ENCODE measurements at regions not wholly inside any gene's neighbourhood (a gene's known extent, or its start where the extent isn't known, plus 50 kb on each side); places are given as distances from the start of the nearest gene placed in this dataset.
A peak's percentile ranks its signal among the peaks of the same experiment; 100 is the strongest.

DNA sequence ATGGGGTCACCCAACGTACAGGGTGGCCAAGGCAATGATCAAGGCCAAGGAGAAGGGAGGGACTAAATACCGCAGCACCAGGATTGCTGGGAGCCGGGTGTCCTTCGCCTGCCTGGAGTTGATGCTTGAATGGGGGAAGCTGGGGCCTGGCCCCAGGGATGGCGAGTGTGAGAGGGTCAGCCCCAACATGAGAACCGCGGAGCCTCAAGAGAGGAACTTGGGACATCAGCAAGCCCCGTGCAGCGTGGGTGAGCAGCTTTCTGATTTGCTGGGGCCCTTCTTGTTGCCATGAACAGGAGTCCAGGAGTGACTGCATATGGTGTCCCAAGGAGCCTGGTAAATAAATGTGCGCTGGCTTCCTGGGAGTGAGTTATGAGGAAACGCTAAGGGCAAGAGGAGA lies 72.8 kb upstream of the PITRM1 start:
- Histone ChIP-seq H3K4me3 (no peak overlapping the region), H3K27me3 (no peaks in the 10 kb centered on the region), H3K4me1 (no peaks in the 10 kb centered on the region), H3K36me3 (no peaks in the 10 kb centered on the region), H3K27ac (no peak overlapping the region), H3K9me3 (no peaks in the 10 kb centered on the region)
- no peak for TF ChIP-seq CTCF (IDR thresholded peaks at IDR 0.05 in 4 of 5, conservative IDR thresholded peaks at IDR 0.05 in 1 of 5)
- TF ChIP-seq POLR2A (IDR thresholded peaks at IDR 0.05) = no peak
- in situ Hi-C loops (cut with MboI; ENCODE audit: low sequenced_read_pairs in 4 of 4) = loop anchor here in 2 of 4 donors (10.0 to 25.0 kb wide), 2 partner anchors 1417 to 1529 kb away; no protein-coding TSS in a partner anchor
- ATAC-seq = no peak
- no peak for DNase-seq
- intact Hi-C loops (cut with DNase I; ENCODE audit: low total_unique reads) = no loop called here

DNA sequence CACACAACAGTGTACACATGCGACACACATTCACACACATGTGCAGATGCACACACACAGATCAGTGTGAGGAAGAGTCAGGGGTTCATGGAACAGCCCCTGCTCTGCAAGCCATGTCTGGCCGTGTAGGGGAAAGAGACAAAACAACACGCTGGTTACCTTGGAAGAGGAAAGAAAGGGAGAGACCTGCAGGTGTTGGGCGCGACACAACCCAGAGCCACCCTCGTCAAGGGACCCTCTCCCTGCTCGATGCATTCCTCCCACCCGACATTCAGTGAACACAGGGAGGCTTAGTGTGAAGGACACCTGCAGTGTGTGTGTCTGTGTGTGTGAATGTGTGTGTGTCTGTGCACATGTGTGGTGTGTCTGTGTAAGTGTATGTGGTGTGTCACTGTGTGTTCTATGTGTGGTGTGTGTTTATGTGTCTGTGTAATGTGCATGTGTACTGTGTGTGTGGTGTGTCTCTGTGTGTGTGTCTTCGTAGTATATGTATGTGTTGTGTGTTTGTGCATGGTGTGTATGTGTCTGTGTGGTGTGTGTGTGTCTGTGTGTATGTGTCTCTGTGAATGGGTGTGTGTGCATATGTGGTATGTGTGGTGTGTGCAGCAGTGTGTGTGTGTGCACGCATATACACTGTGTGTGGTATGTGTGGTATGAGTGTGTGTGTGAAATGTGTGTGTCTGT lies 69.5 kb upstream of the PITRM1 start:
- no peak for TF ChIP-seq POLR2A (IDR thresholded peaks at IDR 0.05)
- no peak for TF ChIP-seq CTCF (IDR thresholded peaks at IDR 0.05 in 4 of 5, conservative IDR thresholded peaks at IDR 0.05 in 1 of 5)
- H3K9me3 ChIP-seq = no peaks in the 10 kb centered on the region
- no peaks in the 10 kb centered on the region for H3K36me3 ChIP-seq
- DNase-seq (no peak), ATAC-seq (no peak)
- H3K27me3 ChIP-seq = no peaks in the 10 kb centered on the region
- no peak overlapping the region for H3K27ac ChIP-seq
- intact Hi-C loops (cut with DNase I; ENCODE audit: low total_unique reads) (loop anchor here (5.0 kb wide), 1 partner anchor 220 kb away; no protein-coding TSS in a partner anchor), in situ Hi-C loops (cut with MboI; ENCODE audit: low sequenced_read_pairs in 4 of 4) (loop anchor here in 2 of 4 donors (10.0 to 25.0 kb wide), 2 partner anchors 1420 to 1533 kb away; no protein-coding TSS in a partner anchor)
- H3K4me3 ChIP-seq = no peak overlapping the region
- no peaks in the 10 kb centered on the region for H3K4me1 ChIP-seq

DNA sequence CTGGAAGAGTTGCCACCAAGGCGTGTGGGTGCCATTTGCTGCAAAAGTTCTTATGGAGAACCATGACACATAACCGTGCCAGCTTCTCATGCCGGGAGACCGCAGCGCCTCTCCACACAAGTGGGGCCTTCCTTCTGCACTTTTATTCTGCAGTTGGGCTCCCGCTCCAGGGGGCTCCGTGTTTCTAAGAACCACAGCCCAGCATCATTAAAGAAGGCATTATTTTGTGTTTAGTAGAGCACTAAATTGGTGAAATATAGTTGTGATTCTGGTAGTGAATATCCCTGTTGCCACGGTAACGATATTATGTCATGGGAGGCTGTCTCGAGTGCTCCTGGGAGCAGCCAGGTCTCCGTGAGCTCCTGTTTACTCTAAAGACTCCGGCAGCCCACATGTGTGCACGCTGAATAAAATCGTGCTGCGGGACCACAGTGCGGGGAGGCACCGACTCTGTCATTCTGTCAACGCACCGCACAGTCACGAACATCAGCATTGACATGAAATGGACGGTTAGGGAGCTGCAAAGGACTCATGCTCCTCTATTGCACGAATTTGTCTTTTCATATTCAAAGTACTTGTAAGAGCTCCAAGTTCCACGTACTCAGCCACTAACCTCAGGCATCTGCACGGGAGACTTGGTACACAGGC lies 68.8 kb upstream of the PITRM1 start:
- no peaks in the 10 kb centered on the region for H3K27me3 ChIP-seq
- TF ChIP-seq CTCF (IDR thresholded peaks at IDR 0.05 in 4 of 5, conservative IDR thresholded peaks at IDR 0.05 in 1 of 5) (no peak), POLR2A (IDR thresholded peaks at IDR 0.05) (no peak)
- no peaks in the 10 kb centered on the region for H3K9me3 ChIP-seq
- in situ Hi-C loops (cut with MboI; ENCODE audit: low sequenced_read_pairs in 4 of 4) (loop anchor here in 2 of 4 donors (10.0 to 25.0 kb wide), 2 partner anchors 1421 to 1533 kb away; no protein-coding TSS in a partner anchor), intact Hi-C loops (cut with DNase I; ENCODE audit: low total_unique reads) (loop anchor here (5.0 kb wide), 1 partner anchor 221 kb away; no protein-coding TSS in a partner anchor)
- DNase-seq (no peak), ATAC-seq (no peak)
- H3K27ac ChIP-seq = no peak overlapping the region
- H3K36me3 ChIP-seq = no peaks in the 10 kb centered on the region
- no peak overlapping the region for H3K4me3 ChIP-seq
- H3K4me1 ChIP-seq = no peaks in the 10 kb centered on the region

DNA sequence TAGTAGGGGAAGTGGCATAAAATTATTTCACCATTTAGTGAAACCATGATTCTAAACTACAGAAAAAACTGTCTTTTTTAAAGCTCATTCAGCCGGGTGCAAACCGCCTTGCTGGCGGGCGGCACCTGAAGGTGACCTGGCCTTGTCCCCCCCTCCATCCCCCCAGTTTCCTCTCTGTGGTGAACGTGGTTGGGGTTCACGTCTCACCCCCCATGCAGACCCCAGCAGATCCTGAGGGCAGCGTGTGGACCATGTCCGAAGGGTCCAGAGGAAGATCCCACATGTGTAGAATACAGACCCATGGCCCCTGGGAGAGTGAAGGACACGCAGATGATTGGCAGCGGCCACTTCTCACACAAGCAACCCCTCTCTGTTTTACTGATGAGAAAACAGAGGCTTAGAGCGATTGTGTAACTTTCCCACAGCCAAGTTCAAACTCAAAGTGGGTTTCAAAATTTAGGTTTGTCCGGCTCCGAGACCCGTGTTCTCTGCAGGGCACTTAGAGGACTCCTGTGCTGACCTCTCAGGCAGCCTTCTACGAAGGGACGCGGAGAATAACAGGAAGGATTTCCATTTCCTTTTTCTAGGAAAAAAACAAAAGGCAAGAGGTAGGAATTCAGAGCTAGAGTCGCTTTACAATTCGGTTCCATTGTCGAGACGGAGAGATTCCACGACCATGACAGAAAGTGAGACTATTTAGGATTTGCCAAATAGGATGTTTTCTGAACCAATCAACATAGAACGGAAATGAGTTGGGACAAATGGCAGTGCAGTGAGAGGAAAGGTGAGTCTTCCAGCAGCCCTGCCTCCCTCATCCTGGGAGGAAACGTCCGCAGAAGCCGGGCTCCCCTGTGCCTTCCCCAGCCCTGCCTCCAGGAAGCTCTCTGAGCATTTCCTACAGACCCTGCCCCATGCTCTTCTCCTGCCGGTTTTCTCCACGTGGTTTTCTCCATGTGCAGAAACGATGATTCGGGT lies 67.6 kb upstream of the PITRM1 start:
- peak; percentile 21 to 31 for ATAC-seq
- TF ChIP-seq POLR2A (IDR thresholded peaks at IDR 0.05) = no peak
- TF ChIP-seq CTCF (IDR thresholded peaks at IDR 0.05 in 4 of 5, conservative IDR thresholded peaks at IDR 0.05 in 1 of 5) = peak in 1 of 5 experiments; percentile 9
- no peak for DNase-seq
- peak overlapping the region in 3 of 4 donors; percentile 5 to 9 (median 6) for H3K4me3 ChIP-seq
- intact Hi-C loops (cut with DNase I; ENCODE audit: low total_unique reads) (loop anchor here (1.0 to 5.0 kb wide), 4 partner anchors 222 to 1531 kb away; no protein-coding TSS in a partner anchor), in situ Hi-C loops (cut with MboI; ENCODE audit: low sequenced_read_pairs in 4 of 4) (loop anchor here in 3 of 4 donors (10.0 to 25.0 kb wide), 2 partner anchors 1422 to 1535 kb away; no protein-coding TSS in a partner anchor)
- H3K27ac ChIP-seq = peak overlapping the region; percentile 46 to 66 (median 58)
- no peaks in the 10 kb centered on the region for H3K9me3 ChIP-seq
- no peaks in the 10 kb centered on the region for H3K36me3 ChIP-seq
- no peaks in the 10 kb centered on the region for H3K4me1 ChIP-seq
- H3K27me3 ChIP-seq = no peaks in the 10 kb centered on the region

Measured in gastrocnemius medialis (tissue), 4 donors.